Myocyte (in vitro differentiated cells): ENCODE measurements at regions not wholly inside any gene's neighbourhood (a gene's known extent, or its start where the extent isn't known, plus 50 kb on each side); places are given as distances from the start of the nearest gene placed in this dataset.
A peak's percentile ranks its signal among the peaks of the same experiment; 100 is the strongest.

Source experiments
- DNase-seq: peaks from one replicate; pipeline ENCODE4 v3.0.0-alpha.2; 2012; ENCODE audit warnings: low read depth

DNA sequence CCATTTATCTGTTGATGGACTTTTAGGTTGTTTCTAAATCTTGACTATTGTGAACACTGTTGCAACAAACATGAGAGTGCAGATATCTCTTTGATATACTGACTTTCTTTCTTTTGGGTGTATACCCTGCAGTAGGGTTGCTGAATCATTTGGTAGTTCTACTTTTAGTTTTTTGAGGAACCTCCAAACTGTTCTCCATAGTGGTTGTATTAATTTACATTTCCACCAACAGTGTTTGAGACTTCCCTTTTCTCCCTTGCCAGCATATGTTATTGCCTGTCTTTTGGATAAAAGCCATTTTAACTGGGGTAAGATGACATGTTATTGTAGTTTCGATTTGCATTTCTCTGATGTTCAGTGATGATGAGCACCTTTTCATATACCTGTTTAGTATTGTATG, 330.0 kb downstream of the DDX10 start:
- no peak for DNase-seq

DNA sequence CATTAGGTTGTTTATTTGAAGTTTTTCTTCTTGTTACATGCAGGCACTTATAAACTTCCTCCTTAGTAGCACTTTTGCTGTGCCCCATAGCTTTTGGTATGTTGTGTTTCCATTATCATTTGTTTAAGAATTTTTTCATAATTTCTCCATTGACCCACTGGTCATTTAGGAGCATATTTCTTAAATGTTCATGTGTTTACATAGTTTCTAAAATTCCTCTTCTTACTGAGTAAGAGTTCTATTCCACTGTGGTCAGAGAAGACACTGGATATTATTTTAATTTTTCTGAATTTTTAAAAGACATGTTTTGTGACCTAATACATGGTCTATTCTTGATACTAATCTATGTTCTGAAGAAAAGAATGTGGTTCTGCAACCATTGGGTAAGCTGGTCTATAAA, 333.0 kb downstream of the DDX10 start:
- DNase-seq, result no peak

DNA sequence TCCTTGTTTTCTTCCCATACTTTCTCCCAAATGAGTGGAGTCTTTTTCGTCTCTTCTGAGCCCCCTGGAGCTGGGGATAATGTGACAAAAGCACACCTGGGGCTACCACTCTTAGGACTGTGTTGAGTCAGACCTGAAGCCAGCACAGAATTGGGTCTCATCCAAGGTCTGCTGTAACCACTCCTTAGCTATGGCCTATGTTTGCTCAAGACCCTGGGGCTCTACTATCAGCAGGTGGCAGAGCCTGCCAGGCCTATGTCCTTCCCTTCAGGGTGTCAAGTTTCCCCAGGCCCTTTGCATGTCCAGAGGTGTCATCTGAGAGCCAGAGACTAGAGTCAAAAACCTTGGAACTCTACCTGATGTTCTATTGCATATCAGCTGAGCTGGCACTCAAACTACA, 335.7 kb downstream of the DDX10 start:
- DNase-seq, result no peak

DNA sequence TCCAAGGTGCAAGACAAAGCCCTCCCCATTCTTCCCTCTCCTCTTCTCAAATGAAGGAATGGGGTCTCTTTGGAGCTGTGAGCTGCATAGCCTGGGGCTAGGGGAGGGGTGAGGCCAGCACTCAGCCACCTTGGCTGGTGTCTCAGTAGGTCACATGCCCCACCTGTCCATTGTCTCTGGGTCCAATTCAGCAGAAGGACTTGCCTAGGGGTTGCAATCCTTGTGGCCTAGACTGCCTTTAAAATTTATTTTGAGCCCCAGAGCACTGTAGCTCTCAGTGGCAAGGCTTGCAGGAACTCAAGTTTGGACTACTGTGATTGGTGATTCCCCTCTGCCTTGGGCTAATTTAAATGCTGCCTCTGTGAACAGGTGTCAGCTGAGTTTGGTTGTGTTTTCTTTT, 336.7 kb downstream of the DDX10 start:
- DNase-seq, result no peak

DNA sequence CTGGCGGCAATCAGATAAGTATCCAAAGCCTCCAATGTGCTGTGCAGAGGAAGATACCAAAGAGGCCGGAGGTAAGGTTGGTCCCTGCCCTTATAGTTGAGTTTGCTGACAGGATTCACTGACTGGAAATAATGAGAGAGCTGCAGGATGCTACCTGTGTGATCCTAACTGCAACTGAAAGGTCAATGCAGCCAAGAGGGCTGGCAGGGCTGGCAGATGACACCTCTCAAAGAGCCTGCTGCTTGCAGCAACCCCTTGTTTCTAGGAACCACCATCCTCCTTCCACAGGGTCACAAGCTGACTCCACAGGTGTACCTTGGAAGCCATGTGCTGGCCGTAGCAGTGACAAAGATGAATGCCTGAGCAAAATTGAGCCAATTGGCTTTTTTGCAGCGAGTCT, 348.1 kb downstream of the DDX10 start:
- DNase-seq, result no peak

DNA sequence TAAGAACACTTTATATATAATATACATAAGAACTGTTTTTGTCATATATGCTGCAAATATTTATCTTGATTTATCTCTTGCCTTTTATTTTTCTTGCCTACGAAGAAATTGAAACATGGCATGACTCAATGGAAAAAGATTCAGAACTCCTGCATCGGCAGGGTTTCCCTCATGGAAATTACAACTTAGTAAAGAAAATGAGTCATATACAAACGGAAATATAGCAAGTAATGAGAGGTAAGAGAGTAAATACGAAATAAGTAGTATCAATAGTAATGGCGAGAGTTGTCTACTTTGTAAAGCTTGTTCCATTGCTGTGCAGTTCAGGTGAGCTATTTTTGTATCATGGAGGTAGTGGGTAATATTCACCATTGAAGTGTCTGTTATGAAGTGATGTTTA, 350.4 kb downstream of the DDX10 start:
- no peak for DNase-seq

DNA sequence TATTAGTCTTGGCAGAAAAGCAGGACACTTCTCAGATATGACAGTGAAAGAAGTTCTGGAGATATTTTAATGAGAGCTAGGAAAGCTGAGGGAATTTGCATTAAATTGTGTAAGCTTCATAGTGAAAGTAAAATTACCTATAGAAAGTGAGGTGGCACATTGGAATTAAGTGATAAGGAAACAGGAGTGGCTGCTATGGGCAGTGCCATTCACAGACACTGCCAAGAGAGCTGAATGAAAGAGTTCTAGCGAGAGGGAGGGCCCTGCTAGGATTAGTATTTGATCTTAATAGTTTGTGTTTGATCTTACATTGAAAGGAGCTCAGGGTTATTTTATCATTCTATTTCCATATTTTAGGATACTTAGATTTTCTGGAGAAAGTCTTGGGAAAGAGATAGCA, 351.9 kb downstream of the DDX10 start:
- no peak for DNase-seq

DNA sequence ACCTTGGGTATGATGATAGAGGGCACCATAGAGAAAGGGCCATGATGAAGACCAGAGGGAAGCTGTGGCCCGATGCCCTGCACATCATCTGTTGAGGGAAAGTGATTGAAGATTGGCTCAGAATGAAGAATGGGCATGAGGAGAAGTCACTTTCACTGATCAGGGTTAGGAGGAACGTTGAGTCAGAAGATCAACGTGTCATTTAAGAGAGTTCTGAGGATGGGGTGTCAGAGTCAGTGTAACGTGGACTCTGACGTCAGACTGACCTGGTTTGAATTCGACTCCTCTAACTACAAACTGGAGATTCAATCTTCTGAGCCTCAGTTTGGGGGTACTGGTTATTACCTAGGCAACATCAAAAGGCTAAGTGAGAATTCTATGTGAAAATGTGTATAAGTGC, 352.6 kb downstream of the DDX10 start:
- DNase-seq, result no peak

DNA sequence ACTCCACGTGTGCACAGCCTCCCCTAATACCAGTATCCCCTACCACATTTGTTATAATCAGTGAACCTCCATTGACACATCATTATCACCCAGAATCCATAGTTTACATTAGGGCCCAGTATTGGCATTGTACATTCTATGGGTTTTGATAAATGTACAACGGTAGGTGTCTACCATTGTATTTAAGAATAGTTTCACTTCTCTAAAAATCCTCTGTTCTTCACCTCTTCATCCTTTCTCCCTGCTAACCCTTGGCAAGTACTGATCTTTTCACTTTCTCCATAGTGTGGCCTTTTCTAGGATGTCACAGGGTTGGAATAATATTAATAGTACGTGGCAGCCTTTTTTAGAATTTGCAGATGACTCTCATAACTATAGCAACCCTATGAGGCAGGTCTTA, 353.8 kb downstream of the DDX10 start:
- no peak for DNase-seq

DNA sequence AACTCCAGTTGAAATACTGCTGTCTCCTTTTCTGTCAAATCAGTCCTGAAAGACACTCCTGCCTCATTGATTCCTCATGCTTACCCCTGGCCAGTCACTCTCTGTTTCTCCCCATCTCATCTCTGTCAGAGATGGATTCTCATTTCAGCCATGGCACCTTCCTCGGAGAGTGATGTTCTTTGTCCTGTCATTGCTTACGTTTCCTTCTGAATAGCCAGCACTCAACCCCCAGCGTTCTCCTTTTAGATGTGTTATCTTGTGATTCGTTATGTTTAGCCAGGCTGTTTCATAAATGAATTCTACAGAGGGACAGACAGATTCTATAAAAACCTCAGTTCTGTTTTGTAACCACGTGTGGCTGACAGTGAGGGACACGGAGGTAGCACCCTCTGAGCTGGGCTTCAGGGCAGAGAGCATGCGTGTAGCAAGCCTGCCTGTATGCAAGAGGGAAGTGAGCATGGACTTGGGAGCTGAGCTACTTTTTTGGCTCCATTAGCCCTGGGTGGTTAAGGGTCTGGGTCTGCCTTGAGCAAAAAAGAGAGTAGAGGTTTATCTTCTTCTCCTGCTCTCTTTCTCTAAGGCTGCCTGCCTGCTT, 354.6 kb downstream of the DDX10 start:
- no peak for DNase-seq

DNA sequence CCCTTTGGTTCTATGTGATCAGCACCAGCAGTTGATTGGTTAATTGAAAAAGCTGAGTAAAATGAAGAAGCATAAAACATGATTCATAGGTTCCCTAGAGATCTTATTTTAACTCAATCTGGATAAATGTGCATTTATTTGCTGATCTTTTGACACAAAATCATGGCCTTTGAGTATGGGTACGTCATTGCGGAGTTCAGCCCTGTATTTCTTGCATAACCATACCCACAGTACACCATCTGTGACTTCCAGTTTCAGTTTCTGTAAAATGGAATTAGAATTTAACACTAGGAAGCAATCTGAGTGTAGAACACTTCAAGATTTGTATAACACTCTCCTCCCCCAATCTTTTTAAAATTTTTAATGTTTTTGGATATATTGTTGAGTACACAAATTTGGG, 358.2 kb downstream of the DDX10 start:
- no peak for DNase-seq

DNA sequence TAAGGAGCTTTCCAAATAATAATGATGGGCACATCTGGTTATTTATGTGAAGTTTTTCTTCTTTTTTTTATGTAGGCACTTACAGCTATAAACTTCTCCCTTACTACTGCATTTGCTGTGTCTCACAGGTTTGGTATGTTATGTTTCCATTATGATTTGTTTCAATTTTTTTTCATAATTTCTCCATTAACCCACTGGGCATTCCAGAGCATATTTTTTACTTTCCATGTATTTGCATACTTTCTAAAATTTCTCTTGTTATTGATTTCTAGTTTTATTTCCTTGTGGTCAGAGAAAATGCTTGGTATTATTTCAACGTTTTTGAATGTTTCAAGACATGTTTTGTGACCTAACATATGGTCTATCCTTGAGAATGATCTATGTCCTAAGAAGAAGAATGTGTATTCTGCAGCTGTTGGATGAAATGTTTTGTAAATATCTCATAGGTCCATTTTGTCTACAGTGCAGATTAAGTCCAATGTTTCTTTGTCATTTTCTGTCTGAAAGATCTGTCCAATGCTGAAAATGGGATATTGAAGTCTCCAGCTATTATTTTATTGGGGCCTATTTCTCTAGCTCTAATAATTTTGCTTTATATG, 362.1 kb downstream of the DDX10 start:
- peak; percentile 30 for DNase-seq

DNA sequence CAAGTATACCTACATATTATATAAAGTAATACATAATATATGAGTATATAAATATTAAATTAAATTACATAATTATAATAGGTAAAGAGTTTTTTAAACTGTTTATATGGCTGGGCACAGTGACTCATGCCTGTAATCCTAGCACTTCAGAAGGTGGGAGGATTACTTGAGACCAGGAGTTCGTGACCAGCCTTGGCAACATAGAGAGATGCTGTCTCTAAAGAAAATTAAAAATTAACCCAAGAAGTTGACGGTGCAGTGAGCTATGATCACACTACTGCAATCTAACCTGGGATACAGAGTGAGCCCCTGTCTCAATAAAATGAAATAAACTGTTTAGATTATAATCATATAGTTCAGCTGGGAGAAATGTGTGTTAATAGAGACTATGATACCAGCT, 363.0 kb downstream of the DDX10 start:
- no peak for DNase-seq

DNA sequence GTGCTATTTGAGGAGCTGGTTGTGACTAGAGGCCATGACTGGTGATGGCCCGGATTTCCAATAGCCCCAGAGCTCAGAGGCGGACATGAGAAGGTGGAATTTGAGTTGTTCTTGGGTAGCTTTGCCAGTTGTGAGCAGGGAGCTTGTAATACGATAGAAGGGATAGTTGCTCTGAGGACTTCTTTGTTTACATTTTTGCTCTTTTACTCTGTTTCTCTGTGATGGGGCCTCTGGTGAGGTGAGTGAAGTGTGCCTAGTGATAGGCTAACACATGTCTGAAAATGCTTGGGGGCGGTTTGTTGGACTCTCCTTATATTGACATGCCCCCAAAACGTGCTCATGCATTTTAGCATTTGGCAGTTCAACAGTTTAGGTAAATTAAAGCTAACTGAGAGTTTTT, 365.1 kb downstream of the DDX10 start:
- DNase-seq, result no peak

DNA sequence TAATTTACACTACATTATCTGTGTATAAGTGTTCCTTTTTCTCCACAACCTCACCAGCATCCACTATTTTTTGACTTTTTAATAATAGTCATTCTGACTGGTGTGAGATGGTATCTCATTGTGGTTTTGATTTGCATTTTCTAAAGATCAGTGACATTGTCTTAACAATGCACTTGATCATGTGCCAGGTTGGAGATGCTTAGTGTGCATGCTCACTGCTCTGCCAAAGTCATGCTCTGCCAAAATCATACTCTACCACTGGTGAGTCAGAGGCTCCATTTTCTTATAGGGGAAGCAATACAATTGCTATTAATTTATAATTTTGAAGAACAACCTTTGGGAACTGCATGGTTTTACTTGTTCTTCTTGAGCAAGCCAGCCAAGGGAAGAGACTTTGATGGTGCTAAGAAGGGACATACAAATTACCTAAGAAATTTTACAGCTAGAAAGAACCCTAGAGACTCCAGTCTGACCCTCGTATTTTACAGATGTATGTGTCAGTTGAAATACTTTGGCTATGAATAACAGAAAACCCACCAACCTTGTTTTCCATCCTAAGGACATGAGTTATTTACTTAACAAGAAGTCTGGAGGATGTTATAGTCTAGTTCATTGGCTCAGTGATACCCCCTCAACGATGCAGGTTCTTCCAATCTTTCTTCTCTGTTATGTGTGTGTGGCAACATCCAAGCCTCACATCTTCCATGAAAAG, 368.9 kb downstream of the DDX10 start:
- peak; percentile 75 for DNase-seq

DNA sequence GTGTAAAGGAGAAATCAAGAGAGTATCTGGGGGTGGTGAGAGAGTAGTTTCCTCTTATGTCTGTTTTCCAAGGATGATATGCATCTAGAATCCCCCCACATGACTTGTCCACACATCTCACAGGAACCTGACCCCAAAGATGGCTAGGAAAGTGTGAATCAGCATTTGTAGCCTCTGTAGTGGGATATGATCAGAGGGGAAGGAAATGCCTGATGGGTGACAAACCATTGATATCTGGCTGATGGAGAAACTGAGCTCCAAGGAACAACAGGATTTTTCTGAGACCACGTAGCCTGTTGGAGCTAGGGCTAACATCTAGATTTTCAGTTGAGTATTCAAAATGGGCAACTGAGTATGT, 369.4 kb downstream of the DDX10 start:
- DNase-seq, result no peak

DNA sequence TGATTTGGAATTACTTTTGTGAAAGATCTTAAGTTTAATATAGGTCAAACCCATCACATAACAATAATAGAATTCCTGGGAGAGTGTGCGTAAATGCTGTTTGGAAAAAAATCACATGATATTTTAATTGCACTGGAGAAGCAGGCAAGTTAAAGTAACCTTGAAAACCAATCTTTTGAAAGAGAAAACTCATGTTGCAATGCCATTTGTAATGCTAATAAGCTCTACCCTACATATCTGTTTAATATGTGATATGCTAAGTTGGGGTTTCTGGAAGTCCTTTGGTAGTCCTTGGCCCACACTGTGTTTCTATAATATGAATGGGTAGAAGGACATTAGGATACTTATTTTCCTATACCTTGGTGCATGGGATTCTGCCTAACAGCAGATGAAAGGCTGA, 370.4 kb downstream of the DDX10 start:
- DNase-seq, result no peak

DNA sequence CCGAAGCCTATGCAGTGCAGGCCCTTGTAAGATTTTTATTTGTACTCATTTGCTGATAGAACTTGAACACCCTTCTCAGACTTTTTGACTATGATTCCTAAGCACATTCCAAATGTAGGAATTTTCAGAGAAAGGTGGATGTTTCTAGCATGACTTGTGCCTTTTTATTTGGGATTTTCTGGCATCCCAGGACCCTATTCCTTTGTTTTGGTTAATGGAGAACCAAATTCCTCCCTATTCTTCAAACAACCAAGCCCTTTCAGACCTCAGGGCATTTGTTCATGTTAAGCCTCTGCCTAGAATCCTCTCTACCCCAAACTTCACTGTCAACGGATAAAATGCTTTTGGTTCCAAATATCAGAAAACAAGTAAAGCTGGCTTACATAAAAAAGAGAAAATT, 371.1 kb downstream of the DDX10 start:
- DNase-seq, result no peak

DNA sequence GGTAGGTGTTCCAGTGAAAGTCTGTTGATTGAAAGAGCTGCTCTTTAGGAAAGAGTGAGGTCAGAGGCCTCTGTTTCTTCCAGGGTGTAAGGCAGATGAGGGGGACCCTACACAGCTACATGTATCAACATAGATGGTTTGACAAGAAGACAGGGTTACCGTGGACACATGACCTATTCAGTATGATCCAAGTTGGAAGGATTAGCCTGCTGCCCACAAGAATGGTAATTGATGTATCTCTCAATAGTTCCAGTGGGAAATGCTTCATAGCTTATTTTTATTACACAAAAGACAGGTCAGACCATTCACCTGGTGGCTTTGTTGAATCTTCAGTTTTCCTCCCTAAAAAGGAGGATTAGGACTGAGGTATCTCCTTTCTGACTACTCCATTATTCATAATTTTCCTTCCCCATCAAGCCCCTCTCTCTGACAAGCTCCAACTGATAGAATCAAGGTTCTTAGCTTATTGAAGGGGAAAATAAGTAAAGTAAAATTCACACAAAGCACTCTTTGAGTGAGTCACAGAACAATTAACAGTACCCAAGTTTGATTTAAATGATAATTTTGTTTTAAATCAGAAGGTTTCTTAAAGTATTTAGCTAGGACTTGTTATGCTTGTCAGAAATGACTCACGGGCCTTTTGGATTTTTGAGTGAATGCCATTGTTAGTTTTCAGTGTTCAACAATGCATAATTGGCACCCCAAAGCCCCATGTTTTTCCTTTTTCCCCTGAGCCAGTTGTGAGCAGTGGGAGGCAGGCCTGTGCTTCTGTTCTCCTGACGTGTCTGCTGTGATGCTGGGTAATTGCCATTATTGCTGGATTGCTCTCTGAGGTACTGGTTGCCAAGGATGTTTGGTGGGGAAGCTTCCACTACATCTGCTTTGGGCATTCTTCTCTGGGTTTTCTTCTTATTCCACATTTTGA, 373.2 kb downstream of the DDX10 start:
- DNase-seq, result peak; percentile 56

DNA sequence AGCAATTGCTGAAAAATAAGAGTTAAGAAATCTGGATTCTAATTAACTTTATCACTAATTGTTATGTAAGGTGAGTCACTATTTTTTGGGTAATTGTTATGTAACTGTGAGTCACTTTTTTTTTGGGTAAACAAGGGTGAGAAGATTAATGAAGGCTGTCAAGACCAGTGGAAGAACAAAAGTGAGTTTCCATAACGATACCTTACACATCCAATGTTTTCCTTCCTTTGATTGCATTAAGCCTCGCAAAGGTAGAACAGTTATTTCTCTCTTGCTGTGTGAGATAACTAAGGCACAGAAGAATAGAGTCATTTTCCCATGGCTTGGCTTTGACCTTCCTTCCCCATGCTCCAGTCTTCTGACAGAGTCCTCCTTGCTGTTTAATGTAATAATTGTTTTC, 374.7 kb downstream of the DDX10 start:
- DNase-seq, result no peak

DNA sequence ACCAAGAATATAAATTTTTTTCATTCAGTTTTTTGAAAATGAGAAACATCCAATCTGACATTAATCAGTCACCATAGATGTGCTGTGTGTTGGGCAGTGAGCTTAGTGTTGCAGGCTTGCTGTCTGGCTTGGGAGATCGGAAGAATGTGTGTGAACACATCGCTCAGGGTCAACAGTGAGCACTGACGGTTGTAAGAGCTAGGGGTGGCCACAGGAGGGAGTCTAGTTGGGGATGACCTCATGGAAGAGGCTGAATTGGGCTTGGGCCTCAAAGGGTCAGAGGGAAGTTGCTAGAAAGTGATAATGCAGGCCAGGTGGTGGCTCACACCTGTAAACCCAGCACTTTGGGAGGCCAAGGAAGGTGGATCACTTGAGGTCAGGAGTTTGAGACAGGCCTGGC, 375.4 kb downstream of the DDX10 start:
- no peak for DNase-seq

DNA sequence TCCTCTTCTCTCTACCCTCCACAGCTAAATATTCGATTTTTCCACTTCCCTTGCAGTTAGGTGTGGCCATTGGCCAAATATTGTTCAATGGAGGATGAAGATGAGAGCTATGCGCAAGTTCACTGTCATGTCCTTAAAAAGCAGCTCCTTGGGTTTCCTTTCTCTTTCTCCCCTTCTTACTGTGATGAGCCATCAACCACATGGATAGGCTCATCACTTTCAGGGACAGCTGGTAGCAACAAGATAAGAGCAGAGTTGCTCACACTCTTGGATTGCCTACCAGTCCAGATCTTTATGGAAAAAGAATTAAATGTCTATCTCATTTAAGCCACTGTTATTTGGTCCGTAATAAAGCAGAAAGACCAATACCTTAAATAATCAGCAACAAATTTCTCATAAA, 377.0 kb downstream of the DDX10 start:
- peak; percentile 73 for DNase-seq
